GM10266 (cell line): ENCODE measurements at regions not wholly inside any gene's neighbourhood (a gene's known extent, or its start where the extent isn't known, plus 50 kb on each side); places are given as distances from the start of the nearest gene placed in this dataset.
"Not testable (repeated sequence)": the region's sequence is repeated elsewhere in the genome, so short reads cannot be mapped to it uniquely, and the experiment has no call there.

ENCODE experiments used
- DNase-seq: peaks from one replicate; pipeline ENCODE4 v3.0.0; 2012; ENCODE audit errors: extremely low spot score
- TF ChIP-seq, protein P1 (sequence below): IDR thresholded peaks from 2 replicates; pipeline ENCODE4 v1.5.1; 2012; ENCODE audit warnings: mild to moderate bottlenecking, low read depth; ENCODE audit not compliant: control insufficient read depth, insufficient read depth; ENCODE audit errors: missing control alignments

- DNase-seq: no peak
- TF ChIP-seq, protein P1, sequence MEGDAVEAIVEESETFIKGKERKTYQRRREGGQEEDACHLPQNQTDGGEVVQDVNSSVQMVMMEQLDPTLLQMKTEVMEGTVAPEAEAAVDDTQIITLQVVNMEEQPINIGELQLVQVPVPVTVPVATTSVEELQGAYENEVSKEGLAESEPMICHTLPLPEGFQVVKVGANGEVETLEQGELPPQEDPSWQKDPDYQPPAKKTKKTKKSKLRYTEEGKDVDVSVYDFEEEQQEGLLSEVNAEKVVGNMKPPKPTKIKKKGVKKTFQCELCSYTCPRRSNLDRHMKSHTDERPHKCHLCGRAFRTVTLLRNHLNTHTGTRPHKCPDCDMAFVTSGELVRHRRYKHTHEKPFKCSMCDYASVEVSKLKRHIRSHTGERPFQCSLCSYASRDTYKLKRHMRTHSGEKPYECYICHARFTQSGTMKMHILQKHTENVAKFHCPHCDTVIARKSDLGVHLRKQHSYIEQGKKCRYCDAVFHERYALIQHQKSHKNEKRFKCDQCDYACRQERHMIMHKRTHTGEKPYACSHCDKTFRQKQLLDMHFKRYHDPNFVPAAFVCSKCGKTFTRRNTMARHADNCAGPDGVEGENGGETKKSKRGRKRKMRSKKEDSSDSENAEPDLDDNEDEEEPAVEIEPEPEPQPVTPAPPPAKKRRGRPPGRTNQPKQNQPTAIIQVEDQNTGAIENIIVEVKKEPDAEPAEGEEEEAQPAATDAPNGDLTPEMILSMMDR: no peak
Observed at GRCh38 chr15:25091421-25092158, 136.8 kb downstream of the SNRPN start.

DNA sequence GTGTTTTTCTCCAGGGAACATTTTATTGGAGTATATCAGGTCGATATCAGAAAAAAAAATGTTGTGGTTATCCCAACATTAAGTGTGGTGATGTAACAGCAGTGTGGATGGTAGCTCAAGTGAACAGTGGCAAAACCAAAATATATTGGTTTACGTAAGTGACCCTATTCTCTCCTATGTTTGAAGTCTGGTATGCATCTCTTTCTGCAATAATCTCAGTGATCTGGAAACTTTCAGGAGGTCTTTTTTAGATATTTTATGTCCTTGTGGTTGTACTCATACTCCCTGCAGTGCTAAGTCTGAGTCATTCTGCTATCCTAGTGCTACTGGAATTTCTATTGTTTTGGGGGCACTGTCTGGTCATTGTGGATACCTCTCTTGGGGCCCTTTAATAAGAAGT is 137.9 kb downstream of the SNRPN start:
- TF ChIP-seq, protein P1: no peak
- DNase-seq: no peak

GRCh38 chr15:25093455-25094029 is 138.8 kb downstream of the SNRPN start:
- no peak for DNase-seq
- TF ChIP-seq, protein P1: no peak

- TF ChIP-seq, protein P1: no peak
- no peak for DNase-seq
Observed at GRCh38 chr15:25094066-25094465, 139.3 kb downstream of the SNRPN start.

DNA sequence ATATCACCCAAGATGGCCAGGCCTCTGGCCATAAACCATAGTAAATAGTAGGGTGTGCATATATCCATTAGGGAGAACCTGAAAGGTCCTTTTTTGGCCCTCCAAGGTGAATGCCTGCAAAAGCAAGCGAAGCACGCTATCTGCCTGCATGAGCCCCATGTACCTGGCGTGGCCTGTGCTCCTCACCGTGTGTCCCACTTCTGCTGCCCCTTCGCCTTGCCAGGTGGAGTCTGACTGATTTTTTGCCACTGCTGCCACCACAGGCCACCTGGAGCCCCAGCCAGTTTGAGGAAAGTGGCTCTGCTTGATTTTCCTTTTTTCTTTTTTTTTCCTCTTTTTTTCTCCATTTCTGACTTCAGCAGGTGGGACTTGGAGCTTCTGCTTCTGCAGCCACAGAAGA is 139.7 kb downstream of the SNRPN start:
- TF ChIP-seq, protein P1: no peak
- no peak for DNase-seq

- DNase-seq: no peak
- TF ChIP-seq, protein P1: no peak
Observed at GRCh38 chr15:25095179-25095578, 140.4 kb downstream of the SNRPN start.

DNA sequence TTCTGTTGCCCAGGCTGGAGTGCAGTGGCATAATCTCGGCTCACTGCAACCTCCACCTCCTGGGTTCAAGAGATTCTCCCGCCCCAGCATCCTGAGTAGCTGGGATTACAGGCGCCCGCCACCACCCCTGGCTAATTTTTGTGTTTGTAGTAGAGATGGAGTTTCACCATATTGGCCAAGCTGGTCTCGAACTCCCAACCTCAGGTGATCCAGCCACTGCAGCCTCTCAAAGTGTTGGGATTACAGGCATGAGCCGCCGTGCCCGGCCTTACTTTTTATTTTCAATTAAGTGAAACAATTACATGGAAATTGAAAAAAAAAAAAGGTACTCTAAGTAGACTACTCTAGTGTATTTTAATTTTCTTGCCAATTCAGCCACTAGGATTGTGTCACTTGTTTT is 145.2 kb downstream of the SNRPN start:
- DNase-seq: not testable (repeated sequence)

GRCh38 chr15:25106209-25106608 is 151.4 kb downstream of the SNRPN start:
- DNase-seq: no peak
- TF ChIP-seq, protein P1: no peak
